ENCODE measurements at regions not wholly inside any gene's neighbourhood (a gene's known extent, or its start where the extent isn't known, plus 50 kb on each side); places are given as distances from the start of the nearest gene placed in this dataset.
A peak's percentile ranks its signal among the peaks of the same experiment; 100 is the strongest.
"Not testable (repeated sequence)": the region's sequence is repeated elsewhere in the genome, so short reads cannot be mapped to it uniquely, and the experiment has no call there.

DNA sequence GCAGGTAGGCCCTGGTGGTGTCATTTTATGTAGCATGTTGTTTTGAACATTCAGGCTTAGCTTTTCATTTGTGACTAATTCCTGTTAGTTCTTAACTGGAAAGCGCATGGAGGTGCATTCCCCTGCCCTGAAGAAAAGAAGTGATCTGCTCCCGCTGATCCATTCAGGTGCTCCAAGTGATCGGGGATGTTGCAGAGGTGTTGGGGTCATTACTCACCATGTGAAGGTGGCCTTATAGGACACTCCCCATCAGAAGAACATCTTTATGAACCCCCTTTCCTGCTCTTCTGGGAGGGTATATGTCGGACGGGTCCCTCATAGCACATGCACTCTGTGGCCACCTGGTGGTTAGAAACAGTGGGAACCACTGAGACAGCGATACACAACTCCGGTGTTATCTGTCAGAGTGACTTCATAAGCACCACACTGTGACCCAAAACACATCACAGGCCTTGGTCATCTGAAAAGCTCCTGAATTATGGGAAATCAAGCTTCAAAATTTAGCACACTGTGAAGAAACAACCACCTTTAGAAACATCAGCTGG, 172.5 kb upstream of the NOTCH2NLA start:
- H3K9me2 ChIP-seq (ENCODE audit: insufficient read depth, low read length); intact Hi-C loops (cut with micrococcal nuclease; ENCODE audit: unreplicated experiment); H3K9me3 ChIP-seq (ENCODE audit: low read length); H2AFZ ChIP-seq (ENCODE audit: low read length); H3K36me3 ChIP-seq (ENCODE audit: insufficient read depth, low read length); H3K27ac ChIP-seq (ENCODE audit: low read depth, low read length, poor library complexity, severe bottlenecking); H3K79me2 ChIP-seq (ENCODE audit: insufficient read depth, low read depth, low read length); BruUV-seq (replicated peaks); H4K20me1 ChIP-seq (ENCODE audit: insufficient read depth, low read length); CTCF ChIA-PET (ENCODE audit: unreplicated experiment); H3K4me1 ChIP-seq (ENCODE audit: insufficient read depth, low read length, poor library complexity, severe bottlenecking); POLR2A ChIA-PET; H3K4me3 ChIP-seq (ENCODE audit: low read depth, low read length, poor library complexity, severe bottlenecking); H3K4me2 ChIP-seq (ENCODE audit: low read length): not testable (repeated sequence)
- DNase-seq (ENCODE audit: low spot score) = peak; percentile 28
- TF ChIP-seq, protein P1, sequence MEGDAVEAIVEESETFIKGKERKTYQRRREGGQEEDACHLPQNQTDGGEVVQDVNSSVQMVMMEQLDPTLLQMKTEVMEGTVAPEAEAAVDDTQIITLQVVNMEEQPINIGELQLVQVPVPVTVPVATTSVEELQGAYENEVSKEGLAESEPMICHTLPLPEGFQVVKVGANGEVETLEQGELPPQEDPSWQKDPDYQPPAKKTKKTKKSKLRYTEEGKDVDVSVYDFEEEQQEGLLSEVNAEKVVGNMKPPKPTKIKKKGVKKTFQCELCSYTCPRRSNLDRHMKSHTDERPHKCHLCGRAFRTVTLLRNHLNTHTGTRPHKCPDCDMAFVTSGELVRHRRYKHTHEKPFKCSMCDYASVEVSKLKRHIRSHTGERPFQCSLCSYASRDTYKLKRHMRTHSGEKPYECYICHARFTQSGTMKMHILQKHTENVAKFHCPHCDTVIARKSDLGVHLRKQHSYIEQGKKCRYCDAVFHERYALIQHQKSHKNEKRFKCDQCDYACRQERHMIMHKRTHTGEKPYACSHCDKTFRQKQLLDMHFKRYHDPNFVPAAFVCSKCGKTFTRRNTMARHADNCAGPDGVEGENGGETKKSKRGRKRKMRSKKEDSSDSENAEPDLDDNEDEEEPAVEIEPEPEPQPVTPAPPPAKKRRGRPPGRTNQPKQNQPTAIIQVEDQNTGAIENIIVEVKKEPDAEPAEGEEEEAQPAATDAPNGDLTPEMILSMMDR (conservative IDR thresholded peaks at IDR 0.05; ENCODE audit: low read length) = peak; percentile 69

DNA sequence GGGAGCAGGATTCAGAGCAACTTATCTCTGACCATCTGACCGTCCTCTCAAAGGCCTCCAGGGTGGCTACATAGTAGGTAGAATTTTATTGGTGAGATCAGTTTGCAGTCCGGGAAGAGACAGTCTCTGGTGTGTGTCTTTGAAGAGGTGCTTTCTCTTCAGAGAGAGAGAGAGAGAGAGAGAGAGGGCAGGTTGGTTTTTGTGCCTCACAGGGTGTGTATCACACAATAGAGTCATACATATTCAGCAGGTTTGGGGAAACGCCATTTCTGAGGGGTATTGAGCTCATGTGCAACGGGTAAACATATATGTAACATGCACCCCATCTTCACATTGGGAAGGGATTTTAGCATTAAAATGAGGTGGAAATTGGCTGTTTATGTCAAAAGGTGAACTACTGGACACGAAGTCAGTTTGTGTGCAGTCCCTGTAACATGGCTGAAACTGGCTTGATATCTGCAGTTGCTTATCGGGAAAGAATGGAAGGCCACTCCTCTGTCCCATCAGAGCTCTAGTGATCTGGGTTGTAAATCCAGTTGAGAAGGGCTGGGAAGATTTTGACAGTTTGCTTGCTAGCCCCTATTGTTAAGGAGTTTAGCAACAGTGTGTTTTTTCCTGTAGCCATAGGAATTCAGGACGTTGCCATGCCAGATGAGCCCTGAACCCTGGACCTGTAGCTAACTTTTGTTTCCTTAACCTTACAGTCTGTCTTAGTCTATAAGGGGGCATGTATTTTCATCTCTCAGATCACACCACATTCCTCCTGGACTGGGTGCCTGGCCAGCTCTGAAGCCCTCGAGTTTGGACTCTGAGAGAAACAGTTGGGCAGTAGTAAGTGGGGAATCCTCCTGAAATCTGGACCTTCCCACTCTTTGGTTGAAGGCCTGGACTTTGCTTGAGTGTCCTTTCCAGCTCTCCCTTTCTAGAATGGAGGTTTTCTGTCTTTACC, 171.6 kb upstream of the NOTCH2NLA start:
- BruUV-seq (replicated peaks); H3K4me2 ChIP-seq (ENCODE audit: low read length); H4K20me1 ChIP-seq (ENCODE audit: insufficient read depth, low read length); CTCF ChIA-PET (ENCODE audit: unreplicated experiment); H3K27ac ChIP-seq (ENCODE audit: low read depth, low read length, poor library complexity, severe bottlenecking); H2AFZ ChIP-seq (ENCODE audit: low read length); H3K4me3 ChIP-seq (ENCODE audit: low read depth, low read length, poor library complexity, severe bottlenecking); H3K4me1 ChIP-seq (ENCODE audit: insufficient read depth, low read length, poor library complexity, severe bottlenecking); H3K79me2 ChIP-seq (ENCODE audit: insufficient read depth, low read depth, low read length); intact Hi-C loops (cut with micrococcal nuclease; ENCODE audit: unreplicated experiment); H3K9me3 ChIP-seq (ENCODE audit: low read length); H3K36me3 ChIP-seq (ENCODE audit: insufficient read depth, low read length); DNase-seq (ENCODE audit: low spot score); H3K9me2 ChIP-seq (ENCODE audit: insufficient read depth, low read length); POLR2A ChIA-PET: not testable (repeated sequence)

DNA sequence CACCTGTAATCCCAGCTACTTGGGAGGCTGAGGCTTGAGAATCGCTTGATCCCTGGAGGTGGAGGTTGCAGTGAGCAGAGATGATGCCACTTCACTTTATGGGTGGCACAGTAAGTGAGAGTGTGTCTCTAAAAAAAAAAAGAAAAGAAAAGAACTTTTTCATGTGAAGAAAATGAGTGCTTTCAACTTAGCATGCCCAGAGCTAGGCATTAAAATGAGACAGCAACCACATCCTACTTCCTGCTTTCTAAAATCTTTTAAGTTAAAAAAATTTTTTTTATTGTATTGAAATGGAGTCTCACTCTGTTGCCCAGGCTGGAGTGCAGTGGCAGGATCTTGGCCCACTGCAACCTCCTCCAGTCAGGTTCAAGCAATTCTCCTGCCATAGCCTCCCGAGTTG, 170.4 kb upstream of the NOTCH2NLA start:
- H3K36me3 ChIP-seq (ENCODE audit: insufficient read depth, low read length); POLR2A ChIA-PET; H3K4me1 ChIP-seq (ENCODE audit: insufficient read depth, low read length, poor library complexity, severe bottlenecking); DNase-seq (ENCODE audit: low spot score); H2AFZ ChIP-seq (ENCODE audit: low read length); H3K9me3 ChIP-seq (ENCODE audit: low read length); BruUV-seq (replicated peaks); H4K20me1 ChIP-seq (ENCODE audit: insufficient read depth, low read length); H3K9me2 ChIP-seq (ENCODE audit: insufficient read depth, low read length); H3K27ac ChIP-seq (ENCODE audit: low read depth, low read length, poor library complexity, severe bottlenecking); H3K79me2 ChIP-seq (ENCODE audit: insufficient read depth, low read depth, low read length); intact Hi-C loops (cut with micrococcal nuclease; ENCODE audit: unreplicated experiment); CTCF ChIA-PET (ENCODE audit: unreplicated experiment); H3K4me3 ChIP-seq (ENCODE audit: low read depth, low read length, poor library complexity, severe bottlenecking); H3K4me2 ChIP-seq (ENCODE audit: low read length): not testable (repeated sequence)

DNA sequence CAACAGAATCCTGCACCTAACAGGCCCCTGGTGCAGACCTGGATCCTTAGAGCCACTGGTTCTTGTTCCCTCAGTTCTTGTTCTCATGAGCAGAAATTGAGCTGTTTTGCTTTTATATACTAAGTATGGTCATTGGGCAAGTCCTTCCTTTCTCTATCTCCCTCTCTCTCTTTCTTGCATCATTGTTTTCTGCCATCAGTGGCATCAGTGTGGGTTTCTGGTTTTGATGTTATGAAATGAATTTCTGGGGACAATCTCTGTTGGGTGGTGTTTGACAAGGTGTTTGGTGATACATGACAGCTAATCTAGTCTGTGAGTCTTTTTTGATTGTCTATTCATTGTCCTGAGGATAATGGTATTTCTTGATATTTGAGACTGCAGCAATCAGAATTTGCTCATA, 168.0 kb upstream of the NOTCH2NLA start:
- H3K4me2 ChIP-seq (ENCODE audit: low read length); BruUV-seq (replicated peaks); H3K4me3 ChIP-seq (ENCODE audit: low read depth, low read length, poor library complexity, severe bottlenecking); H3K9me3 ChIP-seq (ENCODE audit: low read length); intact Hi-C loops (cut with micrococcal nuclease; ENCODE audit: unreplicated experiment); POLR2A ChIA-PET; H3K4me1 ChIP-seq (ENCODE audit: insufficient read depth, low read length, poor library complexity, severe bottlenecking); H2AFZ ChIP-seq (ENCODE audit: low read length); H4K20me1 ChIP-seq (ENCODE audit: insufficient read depth, low read length); H3K79me2 ChIP-seq (ENCODE audit: insufficient read depth, low read depth, low read length); H3K27ac ChIP-seq (ENCODE audit: low read depth, low read length, poor library complexity, severe bottlenecking); H3K9me2 ChIP-seq (ENCODE audit: insufficient read depth, low read length); H3K36me3 ChIP-seq (ENCODE audit: insufficient read depth, low read length); CTCF ChIA-PET (ENCODE audit: unreplicated experiment); DNase-seq (ENCODE audit: low spot score): not testable (repeated sequence)

DNA sequence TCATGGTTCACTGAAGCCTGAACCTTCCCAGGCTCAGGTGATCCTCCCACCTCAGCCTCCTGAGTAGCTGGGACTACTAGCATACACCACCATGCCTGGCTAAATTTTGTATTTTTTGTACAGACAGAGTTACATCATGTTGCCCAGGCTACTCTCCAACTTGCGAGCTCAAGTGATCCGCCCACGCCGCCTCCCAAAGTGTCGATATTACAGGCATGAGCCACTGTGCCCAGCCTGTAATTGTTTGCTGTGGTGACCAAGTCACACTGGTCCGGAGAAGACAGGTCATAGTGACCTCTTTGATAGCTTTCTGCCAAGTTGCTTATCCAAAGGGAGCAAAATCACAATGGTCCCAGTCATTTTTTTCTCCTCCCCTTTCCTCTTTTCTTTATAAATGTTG, 167.4 kb upstream of the NOTCH2NLA start:
- intact Hi-C loops (cut with micrococcal nuclease; ENCODE audit: unreplicated experiment); H3K9me2 ChIP-seq (ENCODE audit: insufficient read depth, low read length); H3K4me3 ChIP-seq (ENCODE audit: low read depth, low read length, poor library complexity, severe bottlenecking); DNase-seq (ENCODE audit: low spot score); H3K27ac ChIP-seq (ENCODE audit: low read depth, low read length, poor library complexity, severe bottlenecking); H3K36me3 ChIP-seq (ENCODE audit: insufficient read depth, low read length); CTCF ChIA-PET (ENCODE audit: unreplicated experiment); H3K79me2 ChIP-seq (ENCODE audit: insufficient read depth, low read depth, low read length); H3K9me3 ChIP-seq (ENCODE audit: low read length); H4K20me1 ChIP-seq (ENCODE audit: insufficient read depth, low read length); H2AFZ ChIP-seq (ENCODE audit: low read length); BruUV-seq (replicated peaks); H3K4me1 ChIP-seq (ENCODE audit: insufficient read depth, low read length, poor library complexity, severe bottlenecking); POLR2A ChIA-PET; H3K4me2 ChIP-seq (ENCODE audit: low read length): not testable (repeated sequence)

DNA sequence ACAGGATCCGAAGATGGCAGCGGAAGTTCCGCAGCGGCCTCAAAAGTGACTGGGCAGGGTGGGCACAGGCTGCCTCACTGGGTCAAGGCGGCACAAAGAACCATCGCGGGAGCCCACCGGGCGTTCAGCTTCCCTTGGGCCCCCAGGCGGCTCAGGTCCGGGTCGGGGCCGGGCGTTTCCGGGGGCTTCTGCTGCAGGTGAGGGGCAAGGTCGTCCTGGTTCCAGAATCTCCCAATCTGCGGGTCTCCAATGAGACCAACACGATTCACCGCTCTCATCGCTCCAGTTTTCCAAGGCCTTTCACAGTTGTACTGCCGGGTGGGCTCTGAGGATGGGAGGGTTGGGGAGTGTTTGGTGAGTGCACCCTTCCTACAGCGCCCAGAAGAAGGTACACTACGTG, 165.0 kb upstream of the NOTCH2NLA start:
- H3K4me3 ChIP-seq (ENCODE audit: low read depth, low read length, poor library complexity, severe bottlenecking) = not testable (repeated sequence)

More for the DNA sequence above, 165.0 kb upstream of the NOTCH2NLA start:
- POLR2A ChIA-PET; intact Hi-C loops (cut with micrococcal nuclease; ENCODE audit: unreplicated experiment); H3K4me2 ChIP-seq (ENCODE audit: low read length); H3K79me2 ChIP-seq (ENCODE audit: insufficient read depth, low read depth, low read length); DNase-seq (ENCODE audit: low spot score); CTCF ChIA-PET (ENCODE audit: unreplicated experiment); H3K9me2 ChIP-seq (ENCODE audit: insufficient read depth, low read length); H3K27ac ChIP-seq (ENCODE audit: low read depth, low read length, poor library complexity, severe bottlenecking); H3K4me1 ChIP-seq (ENCODE audit: insufficient read depth, low read length, poor library complexity, severe bottlenecking); H2AFZ ChIP-seq (ENCODE audit: low read length); H4K20me1 ChIP-seq (ENCODE audit: insufficient read depth, low read length); BruUV-seq (replicated peaks); H3K36me3 ChIP-seq (ENCODE audit: insufficient read depth, low read length); H3K9me3 ChIP-seq (ENCODE audit: low read length): not testable (repeated sequence)
